ENCODE measurements at regions not wholly inside any gene's neighbourhood (a gene's known extent, or its start where the extent isn't known, plus 50 kb on each side); places are given as distances from the start of the nearest gene placed in this dataset.

DNA sequence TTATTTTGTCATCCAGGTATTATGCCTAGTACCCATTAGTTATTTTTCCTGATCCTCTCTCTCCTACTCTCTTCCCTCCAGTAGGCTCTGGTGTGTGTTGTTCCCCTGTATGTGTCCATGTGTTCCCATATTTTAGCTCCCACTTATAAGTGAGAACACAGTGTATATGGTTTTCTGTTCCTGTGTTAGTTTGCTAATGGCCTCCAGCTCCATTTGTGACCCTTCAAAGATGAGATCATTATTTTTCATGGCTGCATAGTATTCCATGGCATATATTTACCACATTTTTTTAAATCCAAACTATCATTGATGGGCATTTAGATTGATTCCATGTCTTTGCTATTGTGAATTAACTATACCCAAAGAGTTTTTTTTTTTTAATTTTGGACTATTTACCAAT, 1675.7 kb upstream of the B3GALT2 start:
- TF ChIP-seq GATA2 (IDR thresholded peaks at IDR 0.05; ENCODE audit: low read depth, low read length) (no peak), GATA3 (IDR thresholded peaks at IDR 0.05; ENCODE audit: low read depth, low read length) (no peak)
